OCI-LY3 (cell line): ENCODE measurements at regions not wholly inside any gene's neighbourhood (a gene's known extent, or its start where the extent isn't known, plus 50 kb on each side); places are given as distances from the start of the nearest gene placed in this dataset.

Source experiments
- H2AFZ ChIP-seq: fragments of 200-600, 300-600 bp; shearing (Covaris generic); 2 replicates; pipeline ENCODE4 v1.6.0; 2014; ENCODE audit warnings: antibody characterized with exemption, low read depth, low read length
- H3K27ac ChIP-seq: fragments of 200-600, 300-600 bp; sonication (generic); 2 replicates; pipeline ENCODE4 v1.5.1; 2014; ENCODE audit warnings: mild to moderate bottlenecking, low read length, moderate library complexity, mixed read lengths
- H3K27me3 ChIP-seq: fragments of 200-600, 300-600 bp; sonication (generic); 2 replicates; pipeline ENCODE4 v1.6.1; 2014; ENCODE audit warnings: low read depth, low read length, mixed read lengths
- H3K36me3 ChIP-seq: fragments of 200-600, 300-600 bp; sonication (generic); replicated peaks from 2 replicates; pipeline ENCODE3; 2014; ENCODE audit warnings: low read depth, low read length, mixed read lengths
- H3K4me1 ChIP-seq: fragments of 300-600, 200-600 bp; sonication (generic); 2 replicates; pipeline ENCODE4 v1.6.1; 2014; ENCODE audit warnings: low read length, mixed read lengths
- H3K4me2 ChIP-seq: fragments of 200-600, 300-600 bp; sonication (generic); 2 replicates; pipeline ENCODE4 v1.6.1; 2014; ENCODE audit warnings: low read length, mixed read lengths
- H3K4me3 ChIP-seq: fragments of 300-600, 200-600 bp; sonication (generic); 2 replicates; pipeline ENCODE4 v1.5.1; 2014; ENCODE audit warnings: antibody characterized with exemption, mild to moderate bottlenecking, low read length, moderate library complexity
- H3K79me2 ChIP-seq: fragments of 300-600, 200-600 bp; shearing (Covaris generic); 2 replicates; pipeline ENCODE4 v1.6.1; 2014; ENCODE audit warnings: mild to moderate bottlenecking, low read length, mixed read lengths
- H3K9ac ChIP-seq: fragments of 300-600, 200-600 bp; shearing (Covaris generic); 2 replicates; pipeline ENCODE4 v1.6.0; 2014; ENCODE audit warnings: mild to moderate bottlenecking, low read length, moderate library complexity
- H3K9me3 ChIP-seq: fragments of 200-600, 300-600 bp; shearing (Covaris generic); 2 replicates; pipeline ENCODE4 v1.6.1; 2014; ENCODE audit warnings: low read length, mixed read lengths; ENCODE audit not compliant: insufficient read depth
- H4K20me1 ChIP-seq: fragments of 200-600, 300-600 bp; sonication (generic); 2 replicates; pipeline ENCODE4 v1.6.1; 2016; ENCODE audit warnings: low read length, mixed read lengths; ENCODE audit not compliant: insufficient read depth
- CTCF ChIP-seq: fragments of 200-600, 300-600 bp; sonication (generic); IDR thresholded peaks from 2 replicates; pipeline ENCODE4 v1.5.1; 2014; ENCODE audit warnings: antibody characterized with exemption, low read length, low read depth
- EZH2phosphoT487 ChIP-seq: fragments of 200-600 bp; shearing (Covaris generic); IDR thresholded peaks from 2 replicates; pipeline ENCODE4 v1.6.1; 2018; ENCODE audit warnings: antibody characterized with exemption, mixed run types, low read depth

GRCh38 chr5:126117044-126117443 is 306.2 kb upstream of the GRAMD2B start:
- Histone ChIP-seq H3K27me3 (no peaks in the 10 kb centered on the region), H3K27ac (no peak overlapping the region), H4K20me1 (no peaks in the 10 kb centered on the region), H2AFZ (no peak overlapping the region), H3K4me2 (no peak overlapping the region), H3K9me3 (no peaks in the 10 kb centered on the region), H3K36me3 (no peaks in the 10 kb centered on the region), H3K9ac (no peak overlapping the region), H3K4me3 (no peak overlapping the region), H3K79me2 (no peaks in the 10 kb centered on the region), H3K4me1 (no peaks in the 10 kb centered on the region)
- TF ChIP-seq CTCF, result no peak
- no peak for TF ChIP-seq EZH2phosphoT487

DNA sequence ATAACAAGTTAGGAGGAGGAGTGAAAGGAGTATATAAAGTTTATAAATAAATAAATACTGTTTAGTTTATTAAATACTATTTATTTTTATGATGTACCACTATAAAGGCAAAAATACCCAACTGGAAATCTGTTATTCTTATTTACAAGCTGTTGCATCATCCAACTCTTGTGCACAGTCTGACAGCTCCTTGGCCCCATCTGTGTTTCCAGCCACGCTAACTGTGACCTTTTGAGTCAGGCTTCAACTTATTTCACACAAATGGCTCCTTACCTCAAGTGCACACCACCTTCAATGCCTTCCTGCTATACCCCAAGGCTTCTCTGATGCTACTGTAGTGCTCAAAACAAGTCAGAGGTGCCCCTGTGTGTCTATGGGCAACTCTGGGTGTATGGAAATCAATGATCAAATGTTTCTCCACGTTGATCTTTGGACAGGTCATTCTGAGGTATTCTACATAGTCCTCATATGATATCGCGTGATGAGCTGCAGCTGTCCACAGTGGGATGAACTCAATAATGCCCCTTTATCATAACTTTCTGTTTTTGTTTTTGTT is 303.2 kb upstream of the GRAMD2B start:
- Histone ChIP-seq H3K36me3 (no peaks in the 10 kb centered on the region), H3K4me3 (no peak overlapping the region), H3K79me2 (no peaks in the 10 kb centered on the region), H3K9ac (no peak overlapping the region), H3K27me3 (no peaks in the 10 kb centered on the region), H3K4me1 (no peaks in the 10 kb centered on the region), H3K9me3 (no peaks in the 10 kb centered on the region), H2AFZ (no peak overlapping the region), H3K27ac (no peak overlapping the region), H4K20me1 (no peaks in the 10 kb centered on the region), H3K4me2 (no peak overlapping the region)
- TF ChIP-seq EZH2phosphoT487 (no peak), CTCF (no peak)

- H3K36me3 ChIP-seq, result no peaks in the 10 kb centered on the region
- no peak overlapping the region for H2AFZ ChIP-seq
- H3K27ac ChIP-seq, result no peak overlapping the region
- TF ChIP-seq CTCF (no peak), EZH2phosphoT487 (no peak)
- H3K79me2 ChIP-seq, result no peaks in the 10 kb centered on the region
- H4K20me1 ChIP-seq, result no peaks in the 10 kb centered on the region
- no peak overlapping the region for H3K4me2 ChIP-seq
- no peak overlapping the region for H3K4me3 ChIP-seq
- H3K9me3 ChIP-seq, result no peaks in the 10 kb centered on the region
- H3K4me1 ChIP-seq, result no peaks in the 10 kb centered on the region
- H3K9ac ChIP-seq, result no peak overlapping the region
- H3K27me3 ChIP-seq, result no peaks in the 10 kb centered on the region
Measured at GRCh38 chr5:126120939-126121338, 302.3 kb upstream of the GRAMD2B start.

GRCh38 chr5:126122942-126123341 is 300.3 kb upstream of the GRAMD2B start:
- Histone ChIP-seq H3K4me2 (no peak overlapping the region), H2AFZ (no peak overlapping the region), H3K36me3 (no peaks in the 10 kb centered on the region), H4K20me1 (no peaks in the 10 kb centered on the region), H3K9me3 (no peaks in the 10 kb centered on the region), H3K27ac (no peak overlapping the region), H3K27me3 (no peaks in the 10 kb centered on the region), H3K79me2 (no peaks in the 10 kb centered on the region), H3K9ac (no peak overlapping the region), H3K4me3 (no peak overlapping the region), H3K4me1 (no peaks in the 10 kb centered on the region)
- no peak for TF ChIP-seq CTCF
- TF ChIP-seq EZH2phosphoT487, result no peak
